GM12878 (cell line): ENCODE measurements at regions not wholly inside any gene's neighbourhood (a gene's known extent, or its start where the extent isn't known, plus 50 kb on each side); places are given as distances from the start of the nearest gene placed in this dataset.
"Not testable (repeated sequence)": the region's sequence is repeated elsewhere in the genome, so short reads cannot be mapped to it uniquely, and the experiment has no call there.

Source experiments
- ATAC-seq: fragments of 200-7000 bp; cut with Tn5 transposase; 3 replicates; pipeline ENCODE4 v1.9.1; 2020; ENCODE audit warnings: mild to moderate bottlenecking, moderate library complexity
- BruUV-seq: library from RNA; stranded (reverse); fragments of 400-500 nt; replicated peaks from 2 replicates; lab custom pipeline; 2021; lab: Mats Ljungman, UMichigan
- CTCF ChIA-PET: fragments of 300-600 bp; sonication (Branson Sonifier 250); formaldehyde crosslinking; extraction: SDS; loops from one replicate; lab custom pipeline; 2021; ENCODE audit warnings: inconsistent platforms; lab: Yijun Ruan, JAX
- POLR2A ChIA-PET: fragments of 350-600 bp; formaldehyde crosslinking; extraction: SDS; loops from one replicate; lab custom pipeline; 2021; ENCODE audit warnings: inconsistent platforms; lab: Charles Lee
- RAD21 ChIA-PET: fragments of 300-600 bp; sonication (Branson Sonifier 250); formaldehyde crosslinking; loops from one replicate; lab custom pipeline; 2023; ENCODE audit warnings: antibody characterized with exemption; ENCODE audit not compliant: unreplicated experiment; lab: Charles Lee
- SMC1A ChIA-PET: fragments of 300-600 bp; sonication (Branson Sonifier 250); formaldehyde crosslinking; loops from one replicate; lab custom pipeline; 2023; ENCODE audit not compliant: unreplicated experiment, uncharacterized antibody; lab: Charles Lee
- DNase-seq: peaks from one replicate; pipeline ENCODE4 v3.0.0-alpha.2; 2011; ENCODE audit warnings: low read depth, low spot score
- FAIRE-seq: peaks from 3 replicates; lab custom pipeline; 2011; peaks lifted over from hg19 to GRCh38; lab: Jason Lieb, UNC
- H2AFZ ChIP-seq: 2 replicates; pipeline ENCODE4 v1.6.0; 2011; ENCODE audit warnings: low read depth, low read length, control low read depth; ENCODE audit not compliant: control insufficient read depth
- H3K27ac ChIP-seq: 2 replicates; pipeline ENCODE4 v1.5.1; 2011; ENCODE audit warnings: control low read depth; ENCODE audit not compliant: control insufficient read depth, insufficient read depth
- H3K27me3 ChIP-seq, 2 experiments: replicated peaks in 1 of 2; 2 replicates each; pipeline versions ENCODE4 v1.6.0 to v1.6.1; 2011; ENCODE audit warnings: low read length in 1 of 2; ENCODE audit not compliant: control insufficient read depth in 2 of 2, insufficient read depth in 2 of 2
- H3K36me3 ChIP-seq, 2 experiments: 2 replicates each; pipeline ENCODE4 v1.5.1; 2011; ENCODE audit warnings: low read length in 1 of 2; ENCODE audit not compliant: control insufficient read depth in 2 of 2, insufficient read depth in 2 of 2
- H3K4me1 ChIP-seq: 2 replicates; pipeline ENCODE4 v1.6.1; 2011; ENCODE audit warnings: mild to moderate bottlenecking, low read length, moderate library complexity, mixed read lengths; ENCODE audit not compliant: control insufficient read depth, insufficient read depth
- H3K4me2 ChIP-seq: 2 replicates; pipeline ENCODE4 v1.6.0; 2011; ENCODE audit warnings: control low read depth; ENCODE audit not compliant: control insufficient read depth, insufficient read depth
- H3K4me3 ChIP-seq: fragments of 200-600 bp; sonication (generic); 2 replicates; pipeline ENCODE4 v1.5.1; 2016
- H3K79me2 ChIP-seq: 2 replicates; pipeline ENCODE4 v1.6.0; 2011; ENCODE audit warnings: low read length; ENCODE audit not compliant: control insufficient read depth, insufficient read depth
- H3K9ac ChIP-seq: 2 replicates; pipeline ENCODE4 v1.8.0; 2011; ENCODE audit warnings: low read length, control low read depth, mixed read lengths; ENCODE audit not compliant: control insufficient read depth, insufficient read depth
- H3K9me3 ChIP-seq: replicated peaks from 3 replicates; pipeline ENCODE4 v1.5.1; 2011; ENCODE audit warnings: mild to moderate bottlenecking, low read length; ENCODE audit not compliant: control insufficient read depth, insufficient read depth
- H4K20me1 ChIP-seq: 2 replicates; pipeline ENCODE4 v1.6.0; 2011; ENCODE audit not compliant: control insufficient read depth, insufficient read depth
- EGR1 ChIP-seq, 2 experiments: IDR thresholded peaks; 1 replicate in 1 of 2; 2 replicates in 1 of 2; pipeline ENCODE4 v1.6.1; 2011 to 2012; ENCODE audit warnings: low read depth in 2 of 2, low read length in 2 of 2, borderline replicate concordance in 1 of 2, mild to moderate bottlenecking in 1 of 2, moderate library complexity in 1 of 2
- SPI1 ChIP-seq: IDR thresholded peaks from 2 replicates; pipeline ENCODE4 v1.6.1; 2011; ENCODE audit warnings: low read depth, mild to moderate bottlenecking, low read length, moderate library complexity, borderline replicate concordance; ENCODE audit not compliant: insufficient read depth
- ZNF24 ChIP-seq: fragments of 450-650 bp; IDR thresholded peaks from 2 replicates; pipeline ENCODE4 v1.6.1; 2017; ENCODE audit warnings: antibody characterized with exemption, mild to moderate bottlenecking
- WGBS: methylation state at CpG from one replicate; pipeline ENCODE4 v1.1.6; 2016; ENCODE audit warnings: low lambda C conversion rate; ENCODE audit not compliant: insufficient replicate concordance, insufficient coverage; ENCODE audit errors: missing lambda C conversion rate; 5-methylcytosine and 5-hydroxymethylcytosine counted together
- in situ Hi-C: fragments of 300-500 bp; cut with MboI; formaldehyde crosslinking; loops from 9 replicates; pipeline ENCODE4 v1.14.3; 2018; ENCODE audit warnings: mixed read lengths
- intact Hi-C: fragments of 100-400 bp; cut with micrococcal nuclease; formaldehyde crosslinking; loops from one replicate; pipeline ENCODE4 v1.14.2; 2022; ENCODE audit not compliant: unreplicated experiment

DNA sequence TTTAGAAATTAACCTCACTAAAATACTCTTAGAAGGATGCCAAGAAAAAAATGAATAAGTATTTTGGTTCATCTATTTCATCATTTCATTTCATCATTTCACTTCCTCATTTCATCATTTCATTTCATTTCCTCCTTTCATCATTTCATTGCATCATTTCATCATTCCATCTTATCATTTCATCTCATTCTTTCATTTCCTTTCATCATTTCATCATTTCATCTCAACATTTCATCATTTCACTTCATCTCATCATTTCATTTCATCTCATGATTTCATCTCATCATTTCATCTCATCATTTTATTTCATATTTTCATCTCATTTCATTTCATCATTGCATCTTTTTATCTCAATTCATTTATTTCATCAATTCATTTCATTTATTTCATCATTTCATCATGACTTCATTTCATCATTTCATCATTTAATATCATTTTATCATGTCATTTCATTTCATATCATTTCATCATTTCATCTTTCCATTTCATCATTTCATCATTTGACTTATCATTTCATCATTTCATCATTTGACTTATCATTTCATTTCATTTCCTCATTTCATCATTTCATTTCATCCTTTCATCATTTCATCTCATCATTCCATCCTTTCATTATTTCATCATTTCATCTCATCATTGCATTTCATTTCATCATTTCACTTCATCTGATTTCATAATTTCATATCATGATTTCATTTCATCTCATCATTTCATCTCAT, 129.9 kb downstream of the ZNF92 start:
- H3K27me3 ChIP-seq: no peaks in the 10 kb centered on the region
- H3K9ac ChIP-seq: no peak overlapping the region
- TF ChIP-seq ZNF24 (peak; percentile 87), SPI1 (peak; percentile 4; the same call in 1 of the 2 replicates), EGR1 (IDR thresholded peaks at IDR 0.05; ENCODE audit: borderline replicate concordance in 1 of 2, low read depth in 2 of 2, low read length in 2 of 2) (no peak)
- H4K20me1 ChIP-seq: no peaks in the 10 kb centered on the region
- DNase-seq: no peak
- no peak overlapping the region for H3K4me3 ChIP-seq
- ChIA-PET SMC1A (no interaction called here), RAD21 (no interaction called here), CTCF (no interaction called here), POLR2A (no interaction called here)
- no peak overlapping the region for H3K4me2 ChIP-seq
- intact Hi-C loops: no loop called here
- no peaks in the 10 kb centered on the region for H3K9me3 ChIP-seq
- H3K36me3 ChIP-seq: no peaks in the 10 kb centered on the region
- H3K27ac ChIP-seq: no peak overlapping the region
- H3K79me2 ChIP-seq: no peaks in the 10 kb centered on the region
- no TSS peak for BruUV-seq
- no peak for FAIRE-seq
- ATAC-seq: no peak
- H2AFZ ChIP-seq: no peak overlapping the region
- H3K4me1 ChIP-seq: no peaks in the 10 kb centered on the region
- in situ Hi-C loops: no loop called here

DNA sequence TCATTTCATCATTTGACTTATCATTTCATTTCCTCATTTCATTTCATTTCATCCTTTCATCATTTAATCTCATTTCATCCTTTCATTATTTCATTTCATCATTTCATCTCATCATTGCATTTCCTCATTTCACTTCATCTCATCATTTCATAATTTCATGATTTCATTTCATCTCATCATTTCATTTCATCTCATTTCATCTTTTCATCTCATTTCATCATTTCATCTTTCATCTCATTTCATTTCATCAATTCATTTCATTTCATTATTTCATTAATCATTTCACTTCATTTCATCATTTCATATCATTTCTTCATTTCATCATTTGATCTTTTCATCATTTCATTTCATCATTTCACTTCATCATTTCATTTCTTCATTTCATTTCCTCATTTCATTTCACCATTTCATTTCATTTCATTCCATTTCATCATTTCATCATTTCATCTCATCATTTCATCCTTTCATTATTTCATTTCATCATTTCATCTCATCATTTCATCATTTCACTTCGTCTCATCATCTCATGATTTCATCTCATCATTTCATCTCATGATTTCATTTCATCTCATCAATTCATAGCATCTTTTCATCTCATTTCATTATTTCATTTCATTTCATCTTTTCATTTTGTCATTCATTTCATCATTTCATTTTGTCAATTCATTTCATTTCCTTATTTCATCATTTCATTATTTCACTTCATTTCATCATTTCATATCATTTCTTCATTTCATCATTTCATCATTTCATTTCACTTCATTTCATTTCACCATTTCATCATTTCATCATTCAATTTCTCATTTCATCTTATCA, 131.1 kb downstream of the ZNF92 start:
- H3K4me1 ChIP-seq, BruUV-seq, H3K27me3 ChIP-seq, H3K36me3 ChIP-seq, ATAC-seq, H3K4me3 ChIP-seq, in situ Hi-C loops, H3K27ac ChIP-seq, H3K79me2 ChIP-seq, H3K9me3 ChIP-seq, H3K4me2 ChIP-seq, H2AFZ ChIP-seq, POLR2A ChIA-PET, H3K9ac ChIP-seq, RAD21 ChIA-PET, DNase-seq, H4K20me1 ChIP-seq, FAIRE-seq, CTCF ChIA-PET, SMC1A ChIA-PET, intact Hi-C loops: not testable (repeated sequence)
- peak; percentile 86 for TF ChIP-seq ZNF24
- WGBS: 0% methylated on average over 1 of the region's 1 CpG

DNA sequence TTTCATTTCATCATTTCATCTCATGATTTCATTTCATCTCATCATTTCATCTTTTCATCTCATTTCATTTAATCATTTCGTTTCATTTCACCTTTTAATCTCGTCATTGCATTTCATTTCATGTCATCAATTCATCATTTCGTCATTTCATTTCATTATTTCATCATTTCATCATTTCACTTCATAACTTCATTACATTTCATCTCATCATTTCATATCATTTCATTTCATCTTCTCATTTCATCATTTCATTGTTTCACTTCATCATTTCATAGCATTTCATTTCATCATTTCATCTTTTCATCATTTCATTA, 131.6 kb downstream of the ZNF92 start:
- H3K27ac ChIP-seq, in situ Hi-C loops, H3K4me3 ChIP-seq, H3K9ac ChIP-seq, H3K4me1 ChIP-seq, RAD21 ChIA-PET, DNase-seq, H2AFZ ChIP-seq, ATAC-seq, intact Hi-C loops, H3K9me3 ChIP-seq, BruUV-seq, FAIRE-seq, H3K36me3 ChIP-seq, SMC1A ChIA-PET, H4K20me1 ChIP-seq, H3K27me3 ChIP-seq, H3K79me2 ChIP-seq, POLR2A ChIA-PET, CTCF ChIA-PET, H3K4me2 ChIP-seq: not testable (repeated sequence)
- 0% methylated on average over 3 of the region's 3 CpGs for WGBS
